ENCODE measurements at regions not wholly inside any gene's neighbourhood (a gene's known extent, or its start where the extent isn't known, plus 50 kb on each side); places are given as distances from the start of the nearest gene placed in this dataset.

DNA sequence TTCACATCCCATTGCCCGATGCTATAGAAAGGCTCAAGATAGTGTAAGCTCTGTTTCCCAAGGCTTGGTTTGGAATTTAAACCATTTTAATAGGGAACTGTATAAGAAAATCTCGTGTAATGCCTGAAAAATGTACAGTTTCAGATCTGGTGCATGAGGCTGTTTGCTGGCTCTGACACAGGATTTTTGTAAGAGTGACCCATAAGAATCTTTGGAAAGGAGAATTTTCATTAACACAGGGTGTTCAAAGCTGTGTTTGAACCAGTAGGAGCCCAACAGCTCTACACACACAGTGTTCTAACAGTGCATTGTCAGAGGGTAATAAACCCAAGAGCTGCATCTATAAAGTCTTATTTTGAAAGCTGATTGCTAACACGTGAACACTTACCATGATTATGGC is 293.5 kb downstream of the PRL start:
- no peak overlapping the region for H2BK15ac ChIP-seq (ENCODE audit: low read depth, poor library complexity, severe bottlenecking)
- no peak overlapping the region for H3K4ac ChIP-seq (ENCODE audit: low read depth in 1 of 2, low read length in 2 of 2)
- WGBS: 80% methylated on average over 2 of the region's 3 CpGs
- H3K27me3 ChIP-seq (ENCODE audit: control insufficient read depth in 1 of 2, insufficient read depth in 1 of 2, low read length in 2 of 2): no peaks in the 10 kb centered on the region
- no peak overlapping the region for H2AFZ ChIP-seq (ENCODE audit: low read depth, low read length)
- no peak overlapping the region for H2BK12ac ChIP-seq (ENCODE audit: low read length in 2 of 2)
- no peak for DNase-seq
- no peak overlapping the region for H3K4me3 ChIP-seq (ENCODE audit: insufficient read depth in 1 of 2, low read depth in 1 of 2, low read length in 2 of 2)
- H3K79me1 ChIP-seq (replicated peaks; ENCODE audit: low read length, poor library complexity, severe bottlenecking): no peaks in the 10 kb centered on the region
- no peak overlapping the region for H3K4me2 ChIP-seq (ENCODE audit: low read length, poor library complexity, severe bottlenecking)
- no peak overlapping the region for H3K14ac ChIP-seq (ENCODE audit: low read length in 2 of 2)
- no peak overlapping the region for H3K27ac ChIP-seq (ENCODE audit: low read length, poor library complexity, severe bottlenecking)
- H3K4me1 ChIP-seq (ENCODE audit: control insufficient read depth, insufficient read depth, low read depth, low read length): peaks cover 4% of the 10 kb centered on the region
- H2BK120ac ChIP-seq (ENCODE audit: low read depth, low read length): no peak overlapping the region
- H4K91ac ChIP-seq (ENCODE audit: low read length): no peak overlapping the region
- H3K9ac ChIP-seq (ENCODE audit: low read length): no peak overlapping the region
- no peak overlapping the region for H2AK5ac ChIP-seq (ENCODE audit: low read length, severe bottlenecking)
- H3K9me3 ChIP-seq (ENCODE audit: control insufficient read depth, low read length): no peaks in the 10 kb centered on the region
- H2BK5ac ChIP-seq (ENCODE audit: low read depth, low read length, poor library complexity, severe bottlenecking): no peak overlapping the region
- no peaks in the 10 kb centered on the region for H3K36me3 ChIP-seq (ENCODE audit: control insufficient read depth in 1 of 2, insufficient read depth in 2 of 2, low read depth in 1 of 2, low read length in 2 of 2)
- H3K18ac ChIP-seq (ENCODE audit: low read depth in 1 of 2, low read length in 2 of 2): no peak overlapping the region
- no peak overlapping the region for H4K8ac ChIP-seq (ENCODE audit: low read length)
- H3K23ac ChIP-seq (ENCODE audit: low read length in 2 of 2): no peak overlapping the region

DNA sequence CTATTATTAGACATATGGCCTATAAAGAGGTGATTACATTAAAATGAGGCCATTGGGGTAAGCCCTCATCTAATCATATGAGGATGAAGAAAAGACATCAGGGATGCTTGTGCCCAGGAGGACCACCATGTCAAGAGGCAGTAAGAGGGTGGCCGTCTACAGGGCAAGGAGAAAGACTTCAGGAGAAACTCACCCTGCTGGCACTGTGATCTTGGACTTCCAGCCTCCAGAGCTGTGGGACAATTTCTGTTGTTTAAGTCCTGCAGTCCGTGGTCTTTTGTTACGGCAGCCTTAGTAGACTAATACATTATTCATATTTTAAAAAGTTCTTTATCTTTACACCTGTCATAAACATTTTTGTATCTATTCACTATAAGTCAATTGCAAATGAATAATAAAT is 290.0 kb downstream of the PRL start:
- H4K8ac ChIP-seq (ENCODE audit: low read length): no peak overlapping the region
- 100% methylated on average over 1 of the region's 3 CpGs for WGBS
- DNase-seq: no peak
- H2BK12ac ChIP-seq (ENCODE audit: low read length in 2 of 2): no peak overlapping the region
- H4K91ac ChIP-seq (ENCODE audit: low read length): no peak overlapping the region
- no peaks in the 10 kb centered on the region for H3K27me3 ChIP-seq (ENCODE audit: control insufficient read depth in 1 of 2, insufficient read depth in 1 of 2, low read length in 2 of 2)
- H2AFZ ChIP-seq (ENCODE audit: low read depth, low read length): no peak overlapping the region
- H3K9ac ChIP-seq (ENCODE audit: low read length): no peak overlapping the region
- no peak overlapping the region for H3K27ac ChIP-seq (ENCODE audit: low read length, poor library complexity, severe bottlenecking)
- no peak overlapping the region for H2BK15ac ChIP-seq (ENCODE audit: low read depth, poor library complexity, severe bottlenecking)
- H3K4me3 ChIP-seq (ENCODE audit: insufficient read depth in 1 of 2, low read depth in 1 of 2, low read length in 2 of 2): no peak overlapping the region
- H3K4ac ChIP-seq (ENCODE audit: low read depth in 1 of 2, low read length in 2 of 2): no peak overlapping the region
- no peak overlapping the region for H3K14ac ChIP-seq (ENCODE audit: low read length in 2 of 2)
- no peak overlapping the region for H2BK120ac ChIP-seq (ENCODE audit: low read depth, low read length)
- no peak overlapping the region for H3K23ac ChIP-seq (ENCODE audit: low read length in 2 of 2)
- H3K36me3 ChIP-seq (ENCODE audit: control insufficient read depth in 1 of 2, insufficient read depth in 2 of 2, low read depth in 1 of 2, low read length in 2 of 2): no peaks in the 10 kb centered on the region
- no peak overlapping the region for H3K4me2 ChIP-seq (ENCODE audit: low read length, poor library complexity, severe bottlenecking)
- H3K4me1 ChIP-seq (ENCODE audit: control insufficient read depth, insufficient read depth, low read depth, low read length): peaks cover 2% of the 10 kb centered on the region
- no peak overlapping the region for H3K18ac ChIP-seq (ENCODE audit: low read depth in 1 of 2, low read length in 2 of 2)
- H2AK5ac ChIP-seq (ENCODE audit: low read length, severe bottlenecking): no peak overlapping the region
- H2BK5ac ChIP-seq (ENCODE audit: low read depth, low read length, poor library complexity, severe bottlenecking): no peak overlapping the region
- no peaks in the 10 kb centered on the region for H3K79me1 ChIP-seq (replicated peaks; ENCODE audit: low read length, poor library complexity, severe bottlenecking)
- no peaks in the 10 kb centered on the region for H3K9me3 ChIP-seq (ENCODE audit: control insufficient read depth, low read length)

DNA sequence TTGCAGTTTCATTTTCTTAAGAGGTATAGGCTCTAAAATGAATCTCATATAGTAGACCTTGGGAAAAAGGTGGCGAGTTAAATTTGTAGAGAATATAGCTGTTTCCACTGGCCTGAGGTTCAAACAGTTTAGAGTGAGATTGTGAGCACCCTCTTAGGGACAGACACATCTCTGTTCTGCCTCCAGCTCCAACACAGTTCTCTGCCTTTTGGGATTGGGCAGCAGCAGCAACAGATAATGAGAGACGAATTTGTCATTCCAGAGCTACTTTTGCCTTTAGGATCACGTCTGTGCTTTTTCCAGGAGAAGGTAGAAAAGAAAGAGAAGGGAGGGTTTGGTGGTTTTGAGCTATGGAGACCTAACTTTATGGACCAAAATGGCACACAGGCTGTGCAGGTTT is 289.4 kb downstream of the PRL start:
- no peak overlapping the region for H3K9ac ChIP-seq (ENCODE audit: low read length)
- no peak overlapping the region for H4K8ac ChIP-seq (ENCODE audit: low read length)
- H2AK5ac ChIP-seq (ENCODE audit: low read length, severe bottlenecking): no peak overlapping the region
- H3K9me3 ChIP-seq (ENCODE audit: control insufficient read depth, low read length): no peaks in the 10 kb centered on the region
- DNase-seq: no peak
- no peaks in the 10 kb centered on the region for H3K36me3 ChIP-seq (ENCODE audit: control insufficient read depth in 1 of 2, insufficient read depth in 2 of 2, low read depth in 1 of 2, low read length in 2 of 2)
- H3K27me3 ChIP-seq (ENCODE audit: control insufficient read depth in 1 of 2, insufficient read depth in 1 of 2, low read length in 2 of 2): no peaks in the 10 kb centered on the region
- no peak overlapping the region for H3K4me3 ChIP-seq (ENCODE audit: insufficient read depth in 1 of 2, low read depth in 1 of 2, low read length in 2 of 2)
- no peak overlapping the region for H3K4ac ChIP-seq (ENCODE audit: low read depth in 1 of 2, low read length in 2 of 2)
- peaks cover 2% of the 10 kb centered on the region for H3K4me1 ChIP-seq (ENCODE audit: control insufficient read depth, insufficient read depth, low read depth, low read length)
- H2BK12ac ChIP-seq (ENCODE audit: low read length in 2 of 2): no peak overlapping the region
- H2AFZ ChIP-seq (ENCODE audit: low read depth, low read length): no peak overlapping the region
- no peaks in the 10 kb centered on the region for H3K79me1 ChIP-seq (replicated peaks; ENCODE audit: low read length, poor library complexity, severe bottlenecking)
- no peak overlapping the region for H3K27ac ChIP-seq (ENCODE audit: low read length, poor library complexity, severe bottlenecking)
- no peak overlapping the region for H3K23ac ChIP-seq (ENCODE audit: low read length in 2 of 2)
- no peak overlapping the region for H2BK15ac ChIP-seq (ENCODE audit: low read depth, poor library complexity, severe bottlenecking)
- H4K91ac ChIP-seq (ENCODE audit: low read length): no peak overlapping the region
- 65% methylated on average over 3 of the region's 3 CpGs for WGBS
- H3K14ac ChIP-seq (ENCODE audit: low read length in 2 of 2): no peak overlapping the region
- H2BK120ac ChIP-seq (ENCODE audit: low read depth, low read length): no peak overlapping the region
- H3K4me2 ChIP-seq (ENCODE audit: low read length, poor library complexity, severe bottlenecking): no peak overlapping the region
- H2BK5ac ChIP-seq (ENCODE audit: low read depth, low read length, poor library complexity, severe bottlenecking): no peak overlapping the region
- H3K18ac ChIP-seq (ENCODE audit: low read depth in 1 of 2, low read length in 2 of 2): no peak overlapping the region

DNA sequence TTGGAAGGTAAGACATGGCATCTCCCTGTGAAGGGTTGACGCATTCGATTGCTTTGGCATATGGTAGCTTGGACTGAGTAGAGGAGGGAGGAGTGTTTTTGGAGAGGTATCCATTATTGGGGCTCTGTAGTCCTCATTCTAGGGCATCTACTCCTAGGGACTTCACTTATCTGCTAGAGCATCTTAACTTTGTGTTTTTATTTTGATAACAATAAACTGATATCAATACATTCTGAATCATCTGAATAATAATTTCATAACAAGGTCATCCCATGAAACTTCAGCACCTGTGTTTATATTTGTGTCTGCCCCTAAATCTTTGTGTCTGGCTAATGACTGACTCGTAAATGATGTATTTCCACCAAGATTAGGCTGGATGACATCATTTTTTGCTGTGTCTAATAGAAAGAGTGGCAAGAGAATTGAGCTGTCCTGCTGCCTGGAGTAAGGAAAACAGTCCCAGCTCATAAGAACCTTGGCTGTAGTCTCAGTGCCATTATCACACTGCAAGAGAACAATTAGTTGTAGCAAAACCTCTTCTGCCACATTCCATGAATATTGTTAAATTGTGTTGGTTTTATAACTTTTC is 288.5 kb downstream of the PRL start:
- no peak overlapping the region for H2BK5ac ChIP-seq (ENCODE audit: low read depth, low read length, poor library complexity, severe bottlenecking)
- H2BK12ac ChIP-seq (ENCODE audit: low read length in 2 of 2): no peak overlapping the region
- H2BK15ac ChIP-seq (ENCODE audit: low read depth, poor library complexity, severe bottlenecking): no peak overlapping the region
- H3K79me1 ChIP-seq (replicated peaks; ENCODE audit: low read length, poor library complexity, severe bottlenecking): no peaks in the 10 kb centered on the region
- no peak overlapping the region for H3K9ac ChIP-seq (ENCODE audit: low read length)
- H3K27me3 ChIP-seq (ENCODE audit: control insufficient read depth in 1 of 2, insufficient read depth in 1 of 2, low read length in 2 of 2): no peaks in the 10 kb centered on the region
- H4K91ac ChIP-seq (ENCODE audit: low read length): no peak overlapping the region
- H4K8ac ChIP-seq (ENCODE audit: low read length): no peak overlapping the region
- DNase-seq: no peak
- H3K4me1 ChIP-seq (ENCODE audit: control insufficient read depth, insufficient read depth, low read depth, low read length): peaks cover 2% of the 10 kb centered on the region
- no peak overlapping the region for H2AFZ ChIP-seq (ENCODE audit: low read depth, low read length)
- H3K4me2 ChIP-seq (ENCODE audit: low read length, poor library complexity, severe bottlenecking): no peak overlapping the region
- no peaks in the 10 kb centered on the region for H3K9me3 ChIP-seq (ENCODE audit: control insufficient read depth, low read length)
- H3K27ac ChIP-seq (ENCODE audit: low read length, poor library complexity, severe bottlenecking): no peak overlapping the region
- no peak overlapping the region for H3K4me3 ChIP-seq (ENCODE audit: insufficient read depth in 1 of 2, low read depth in 1 of 2, low read length in 2 of 2)
- no peak overlapping the region for H3K18ac ChIP-seq (ENCODE audit: low read depth in 1 of 2, low read length in 2 of 2)
- no peak overlapping the region for H2BK120ac ChIP-seq (ENCODE audit: low read depth, low read length)
- H3K36me3 ChIP-seq (ENCODE audit: control insufficient read depth in 1 of 2, insufficient read depth in 2 of 2, low read depth in 1 of 2, low read length in 2 of 2): no peaks in the 10 kb centered on the region
- WGBS: 66% methylated on average over 3 of the region's 3 CpGs
- H3K14ac ChIP-seq (ENCODE audit: low read length in 2 of 2): no peak overlapping the region
- H3K4ac ChIP-seq (ENCODE audit: low read depth in 1 of 2, low read length in 2 of 2): no peak overlapping the region
- H3K23ac ChIP-seq (ENCODE audit: low read length in 2 of 2): no peak overlapping the region
- H2AK5ac ChIP-seq (ENCODE audit: low read length, severe bottlenecking): no peak overlapping the region

All from mesenchymal stem cell (in vitro differentiated cells and primary cell).